ENCODE measurements at regions not wholly inside any gene's neighbourhood (a gene's known extent, or its start where the extent isn't known, plus 50 kb on each side); places are given as distances from the start of the nearest gene placed in this dataset.
A peak's percentile ranks its signal among the peaks of the same experiment; 100 is the strongest.

GRCh38 chr2:88873620-88874019 lies 182.1 kb downstream of the RPIA start (continued):
- no peak for TF ChIP-seq NR3C1 (CRISPR knock-in tag; conservative IDR thresholded peaks at IDR 0.05; ENCODE audit: low read depth)

- Mint-ChIP-seq H3K27me3 (ENCODE audit: low read depth) (no peaks in the 10 kb centered on the region; the same call in 1 of the 2 replicates), H3K9me3 (peaks cover 6% of the 10 kb centered on the region), H3K36me3 (no peaks in the 10 kb centered on the region), H3K27ac (no peak overlapping the region), H3K4me3 (no peak overlapping the region), H3K4me1 (peaks cover 7% of the 10 kb centered on the region)
- ATAC-seq (peak; percentile 71), DNase-seq (ENCODE audit: low spot score) (peak; percentile 26)
- TF ChIP-seq ZNF425 (CRISPR knock-in tag; conservative IDR thresholded peaks at IDR 0.05), result no peak
- TF ChIP-seq CTCF (IDR thresholded peaks at IDR 0.05), result peak; percentile 56
- TF ChIP-seq GABPB1 (CRISPR knock-in tag; IDR thresholded peaks at IDR 0.05), result no peak
- no peak for TF ChIP-seq ZSCAN18 (CRISPR knock-in tag; IDR thresholded peaks at IDR 0.05)
- TF ChIP-seq ZNF232 (CRISPR knock-in tag; IDR thresholded peaks at IDR 0.05), result no peak
- no peak for TF ChIP-seq AFF4 (CRISPR knock-in tag; IDR thresholded peaks at IDR 0.05; ENCODE audit: borderline replicate concordance)
- TF ChIP-seq SP1 (CRISPR knock-in tag; conservative IDR thresholded peaks at IDR 0.05), result no peak
- no peak for TF ChIP-seq NR1H2 (CRISPR knock-in tag; IDR thresholded peaks at IDR 0.05)
- no peak for TF ChIP-seq ETV6 (CRISPR knock-in tag; IDR thresholded peaks at IDR 0.05)
- CTCF ChIA-PET, result interaction anchor here (0.8 to 2.5 kb wide), 3 partner anchors 42 to 63 kb away, joined by 3 to 14 read pairs (median 3); no protein-coding TSS in a partner anchor
- POLR2A ChIA-PET, result no interaction called here
Measured at GRCh38 chr2:88874063-88874657, 182.7 kb downstream of the RPIA start.

- ChIA-PET CTCF (interaction anchor here (2.5 kb wide), 1 partner anchor 44 kb away, joined by 14 read pairs; no protein-coding TSS in a partner anchor), POLR2A (no interaction called here)
- DNase-seq (ENCODE audit: low spot score), result no peak
- no peaks in the 10 kb centered on the region for H3K36me3 Mint-ChIP-seq
- H3K9me3 Mint-ChIP-seq, result peaks cover 6% of the 10 kb centered on the region
- H3K27me3 Mint-ChIP-seq (ENCODE audit: low read depth), result no peaks in the 10 kb centered on the region; the same call in 1 of the 2 replicates
- peak; percentile 32; the same call in 1 of the 2 replicates for ATAC-seq
- H3K4me3 Mint-ChIP-seq, result no peak overlapping the region
- no peak overlapping the region for H3K27ac Mint-ChIP-seq
- H3K4me1 Mint-ChIP-seq, result peaks cover 7% of the 10 kb centered on the region
- TF ChIP-seq E2F4 (CRISPR knock-in tag; IDR thresholded peaks at IDR 0.05; ENCODE audit: borderline replicate concordance, low read depth), result no peak
- no peak for TF ChIP-seq ZNF138 (CRISPR knock-in tag; conservative IDR thresholded peaks at IDR 0.05)
- TF ChIP-seq NFYB (CRISPR knock-in tag; conservative IDR thresholded peaks at IDR 0.05; ENCODE audit: low read depth), result no peak
- TF ChIP-seq EMX1 (CRISPR knock-in tag; IDR thresholded peaks at IDR 0.05), result no peak
- no peak for TF ChIP-seq ZSCAN18 (CRISPR knock-in tag; IDR thresholded peaks at IDR 0.05)
- TF ChIP-seq ATF6 (CRISPR knock-in tag; IDR thresholded peaks at IDR 0.05), result no peak
- TF ChIP-seq ZNF263 (CRISPR knock-in tag; IDR thresholded peaks at IDR 0.05; ENCODE audit: low read depth), result no peak
- TF ChIP-seq ZNF416 (CRISPR knock-in tag; IDR thresholded peaks at IDR 0.05), result no peak
- TF ChIP-seq FOXP1 (CRISPR knock-in tag; IDR thresholded peaks at IDR 0.05; ENCODE audit: borderline replicate concordance), result no peak
Measured at GRCh38 chr2:88875736-88876135, 184.3 kb downstream of the RPIA start.
